HCT116 (cell line): ENCODE measurements at regions not wholly inside any gene's neighbourhood (a gene's known extent, or its start where the extent isn't known, plus 50 kb on each side); places are given as distances from the start of the nearest gene placed in this dataset.

Experiments
- ATAC-seq: fragments of 200-7000 bp; cut with Tn5 transposase; 2 replicates; pipeline ENCODE4 v1.9.1; 2020; ENCODE audit warnings: mild to moderate bottlenecking, moderate library complexity
- BruUV-seq: library from RNA; stranded (reverse); fragments of 400-500 nt; replicated peaks from 2 replicates; lab custom pipeline; 2021; lab: Mats Ljungman, UMichigan
- CTCF ChIA-PET: fragments of 300-600 bp; sonication (Branson Sonifier 250); formaldehyde crosslinking; loops from one replicate; lab custom pipeline; 2021; ENCODE audit warnings: antibody characterized with exemption; lab: Charles Lee
- POLR2A ChIA-PET: fragments of 300-600, 350-600 bp; sonication (Branson Sonifier 250); formaldehyde crosslinking; loops from one replicate; lab custom pipeline; 2021; ENCODE audit warnings: antibody characterized with exemption; lab: Charles Lee
- RAD21 ChIA-PET, 2 experiments: fragments of 300-600 bp; sonication (Branson Sonifier 250); formaldehyde crosslinking; loops; one replicate each; lab custom pipeline; 2023; ENCODE audit warnings: low total read pairs in 2 of 2; ENCODE audit not compliant: uncharacterized antibody in 2 of 2, unreplicated experiment in 2 of 2, low non-redundant PET in 1 of 2; lab: Charles Lee
- DNase-seq: peaks from one replicate; pipeline ENCODE4 v3.0.0-alpha.2; 2010; ENCODE audit warnings: low read depth, low spot score
- H2AFZ ChIP-seq: fragments of 200-600 bp; shearing (Covaris generic), sonication (generic); 2 replicates; pipeline ENCODE4 v1.6.1; 2017; ENCODE audit warnings: low read depth, mixed run types, mixed read lengths, antibody characterized with exemption, low read length; ENCODE audit not compliant: poor library complexity, severe bottlenecking
- H3K27ac ChIP-seq: 2 replicates; pipeline ENCODE4 v1.5.1; 2012; ENCODE audit warnings: low read depth, low read length
- H3K27me3 ChIP-seq: fragments of 200-600 bp; sonication (generic); 2 replicates; pipeline ENCODE4 v1.6.1; 2016; ENCODE audit warnings: mixed run types, low read length, mixed read lengths; ENCODE audit not compliant: insufficient read depth
- H3K36me3 ChIP-seq, 2 experiments: fragments of 200-500 bp in 1 of 2; fragments of 200-600 bp in 1 of 2; sonication (Bioruptor generic) in 1 of 2; sonication (generic) in 1 of 2; 2 replicates each; pipeline versions ENCODE4 v1.5.1 to v1.6.1; 2014 to 2016; ENCODE audit warnings: low read length in 2 of 2, inconsistent platforms in 1 of 2, mixed read lengths in 1 of 2, mixed run types in 1 of 2; ENCODE audit not compliant: insufficient read depth in 2 of 2, control insufficient read depth in 1 of 2
- H3K4me1 ChIP-seq, 2 experiments: fragments of 200-600 bp in 1 of 2; sonication (generic) in 1 of 2; 2 replicates each; pipeline versions ENCODE4 v1.5.1 to v1.6.1; 2012 to 2017; ENCODE audit warnings: low read length in 2 of 2, inconsistent platforms in 1 of 2, mild to moderate bottlenecking in 1 of 2, mixed read lengths in 1 of 2, mixed run types in 1 of 2, moderate library complexity in 1 of 2; ENCODE audit not compliant: insufficient read depth in 2 of 2, control insufficient read depth in 1 of 2
- H3K4me2 ChIP-seq: fragments of 200-600 bp; sonication (generic); 2 replicates; pipeline ENCODE4 v1.6.1; 2017; ENCODE audit warnings: mixed run types, low read length, mixed read lengths
- H3K4me3 ChIP-seq, 2 experiments: fragments of 200-600 bp in 1 of 2; sonication (generic) in 1 of 2; replicated peaks in 1 of 2; 2 replicates each; pipeline ENCODE4 v1.5.1; 2011 to 2016; ENCODE audit warnings: low read length in 2 of 2, control low read depth in 1 of 2, low read depth in 1 of 2, mild to moderate bottlenecking in 1 of 2, mixed read lengths in 1 of 2, mixed run types in 1 of 2
- H3K79me2 ChIP-seq: fragments of 200-600 bp; sonication (generic); 2 replicates; pipeline ENCODE4 v1.6.1; 2017; ENCODE audit warnings: mild to moderate bottlenecking, mixed run types, low read length, moderate library complexity, mixed read lengths; ENCODE audit not compliant: insufficient read depth
- H3K9ac ChIP-seq: fragments of 200-600 bp; sonication (generic); 2 replicates; pipeline ENCODE4 v1.6.1; 2016; ENCODE audit warnings: low read length, mixed read lengths
- H3K9me2 ChIP-seq: fragments of 200-600 bp; sonication (generic), shearing (Covaris generic); 2 replicates; pipeline ENCODE4 v1.6.1; 2017; ENCODE audit warnings: mixed run types, mild to moderate bottlenecking, moderate library complexity; ENCODE audit not compliant: insufficient read depth
- H3K9me3 ChIP-seq, 2 experiments: fragments of 200-500 bp in 1 of 2; fragments of 200-600 bp in 1 of 2; sonication (Bioruptor generic) in 1 of 2; sonication (generic) in 1 of 2; 2 replicates each; pipeline ENCODE4 v1.6.1; 2014 to 2017; ENCODE audit warnings: low read length in 2 of 2, mixed read lengths in 2 of 2, inconsistent platforms in 1 of 2, low read depth in 1 of 2, mild to moderate bottlenecking in 1 of 2, mixed run types in 1 of 2, moderate library complexity in 1 of 2; ENCODE audit not compliant: control insufficient read depth in 1 of 2, insufficient read depth in 1 of 2
- H4K20me1 ChIP-seq: fragments of 200-600 bp; sonication (generic), shearing (Covaris generic); 2 replicates; pipeline ENCODE4 v1.6.1; 2017; ENCODE audit warnings: mixed run types, mild to moderate bottlenecking, moderate library complexity; ENCODE audit not compliant: insufficient read depth
- CBX3 ChIP-seq: IDR thresholded peaks from 2 replicates; pipeline ENCODE4 v1.6.1; 2012; ENCODE audit warnings: low read depth
- CEBPB ChIP-seq: IDR thresholded peaks from 2 replicates; pipeline ENCODE4 v1.6.1; 2012; ENCODE audit warnings: low read depth
- EGR1 ChIP-seq: IDR thresholded peaks from 2 replicates; pipeline ENCODE4 v1.6.1; 2012; ENCODE audit warnings: low read depth
- EZH2 ChIP-seq: fragments of 200-600 bp; sonication (generic); IDR thresholded peaks from 2 replicates; pipeline ENCODE4 v1.6.1; 2017; ENCODE audit warnings: antibody characterized with exemption, mixed run types
- FOSL1 ChIP-seq: IDR thresholded peaks from 2 replicates; pipeline ENCODE4 v1.6.1; 2012; ENCODE audit warnings: low read depth
- POLR2A ChIP-seq: IDR thresholded peaks from 2 replicates; pipeline ENCODE4 v1.7.0; 2011; ENCODE audit warnings: borderline replicate concordance; ENCODE audit not compliant: insufficient read depth, insufficient read length; ENCODE audit errors: extremely low read depth
- POLR2AphosphoS5 ChIP-seq: IDR thresholded peaks from 2 replicates; pipeline ENCODE4 v1.6.1; 2011; ENCODE audit warnings: mild to moderate bottlenecking, low read depth, low read length, moderate library complexity
- RAD21 ChIP-seq: IDR thresholded peaks from 2 replicates; pipeline ENCODE4 v1.6.1; 2012; ENCODE audit warnings: low read depth, mild to moderate bottlenecking
- SIN3A ChIP-seq: IDR thresholded peaks from 2 replicates; pipeline ENCODE4 v1.6.1; 2012; ENCODE audit warnings: low read depth
- SP1 ChIP-seq: IDR thresholded peaks from 2 replicates; pipeline ENCODE4 v1.6.1; 2012; ENCODE audit warnings: low read depth
- TCF7L2 ChIP-seq: IDR thresholded peaks from 2 replicates; pipeline ENCODE4 v1.7.0; 2011; ENCODE audit warnings: borderline replicate concordance, inconsistent platforms; ENCODE audit not compliant: insufficient read depth, insufficient read length; ENCODE audit errors: extremely low read depth
- ZNF274 ChIP-seq: fragments of 200-500 bp; sonication (Bioruptor generic); IDR thresholded peaks from 2 replicates; pipeline ENCODE4 v1.6.1; 2014; ENCODE audit warnings: mild to moderate bottlenecking, low read depth, low read length, inconsistent platforms
- intact Hi-C: fragments of 100-400 bp; cut with micrococcal nuclease; formaldehyde crosslinking; loops from 2 replicates; pipeline ENCODE4 v1.10.0; 2022
- TF ChIP-seq, protein P1 (sequence below): IDR thresholded peaks from 2 replicates; pipeline ENCODE4 v1.6.1; 2011; ENCODE audit warnings: mild to moderate bottlenecking, low read length, moderate library complexity; ENCODE audit not compliant: insufficient replicate concordance; ENCODE audit errors: extremely low read depth
- TF ChIP-seq, protein P2 (sequence below): IDR thresholded peaks from 2 replicates; pipeline ENCODE4 v1.6.1; 2012
- TF ChIP-seq, protein P3 (sequence below): IDR thresholded peaks from 2 replicates; pipeline ENCODE4 v1.6.1; 2012; ENCODE audit warnings: low read depth
- TF ChIP-seq, protein P4 (sequence below), 3 experiments: fragments of 200-600 bp in 1 of 3; sonication (generic) in 1 of 3; IDR thresholded peaks in 2 of 3; conservative IDR thresholded peaks in 1 of 3; 2 replicates each; pipeline ENCODE4 v1.5.1; 2012 to 2017; ENCODE audit warnings: low read depth in 2 of 3, low read length in 2 of 3, antibody characterized with exemption in 1 of 3, borderline replicate concordance in 1 of 3, control low read depth in 1 of 3, mild to moderate bottlenecking in 1 of 3, mixed read lengths in 1 of 3, mixed run types in 1 of 3, moderate library complexity in 1 of 3; ENCODE audit not compliant: insufficient read depth in 1 of 3

GRCh38 chr16:76729525-76729924 is 452.3 kb downstream of the CNTNAP4 start:
- ChIA-PET RAD21 (no interaction called here), CTCF (no interaction called here), POLR2A (no interaction called here)
- no peak overlapping the region for H3K9ac ChIP-seq
- H3K4me1 ChIP-seq, result no peaks in the 10 kb centered on the region
- H3K9me3 ChIP-seq, result peaks cover 0 to 5% of the 10 kb centered on the region in 2 experiments; a peak in 2 of 4 replicates
- DNase-seq, result no peak
- no peak overlapping the region for H2AFZ ChIP-seq
- H4K20me1 ChIP-seq, result no peaks in the 10 kb centered on the region; the same call in 1 of the 2 replicates
- BruUV-seq, result no TSS peak
- no peak overlapping the region for H3K4me2 ChIP-seq
- no peak for ATAC-seq
- TF ChIP-seq CBX3 (no peak), CEBPB (no peak), FOSL1 (no peak), TCF7L2 (no peak), EZH2 (no peak), EGR1 (no peak), RAD21 (no peak), SP1 (no peak), SIN3A (no peak), POLR2A (no peak), POLR2AphosphoS5 (no peak), ZNF274 (no peak)
- TF ChIP-seq, protein P1, sequence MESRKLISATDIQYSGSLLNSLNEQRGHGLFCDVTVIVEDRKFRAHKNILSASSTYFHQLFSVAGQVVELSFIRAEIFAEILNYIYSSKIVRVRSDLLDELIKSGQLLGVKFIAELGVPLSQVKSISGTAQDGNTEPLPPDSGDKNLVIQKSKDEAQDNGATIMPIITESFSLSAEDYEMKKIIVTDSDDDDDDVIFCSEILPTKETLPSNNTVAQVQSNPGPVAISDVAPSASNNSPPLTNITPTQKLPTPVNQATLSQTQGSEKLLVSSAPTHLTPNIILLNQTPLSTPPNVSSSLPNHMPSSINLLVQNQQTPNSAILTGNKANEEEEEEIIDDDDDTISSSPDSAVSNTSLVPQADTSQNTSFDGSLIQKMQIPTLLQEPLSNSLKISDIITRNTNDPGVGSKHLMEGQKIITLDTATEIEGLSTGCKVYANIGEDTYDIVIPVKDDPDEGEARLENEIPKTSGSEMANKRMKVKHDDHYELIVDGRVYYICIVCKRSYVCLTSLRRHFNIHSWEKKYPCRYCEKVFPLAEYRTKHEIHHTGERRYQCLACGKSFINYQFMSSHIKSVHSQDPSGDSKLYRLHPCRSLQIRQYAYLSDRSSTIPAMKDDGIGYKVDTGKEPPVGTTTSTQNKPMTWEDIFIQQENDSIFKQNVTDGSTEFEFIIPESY, result no peak
- TF ChIP-seq, protein P2, sequence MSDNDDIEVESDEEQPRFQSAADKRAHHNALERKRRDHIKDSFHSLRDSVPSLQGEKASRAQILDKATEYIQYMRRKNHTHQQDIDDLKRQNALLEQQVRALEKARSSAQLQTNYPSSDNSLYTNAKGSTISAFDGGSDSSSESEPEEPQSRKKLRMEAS, result no peak
- TF ChIP-seq, protein P3, sequence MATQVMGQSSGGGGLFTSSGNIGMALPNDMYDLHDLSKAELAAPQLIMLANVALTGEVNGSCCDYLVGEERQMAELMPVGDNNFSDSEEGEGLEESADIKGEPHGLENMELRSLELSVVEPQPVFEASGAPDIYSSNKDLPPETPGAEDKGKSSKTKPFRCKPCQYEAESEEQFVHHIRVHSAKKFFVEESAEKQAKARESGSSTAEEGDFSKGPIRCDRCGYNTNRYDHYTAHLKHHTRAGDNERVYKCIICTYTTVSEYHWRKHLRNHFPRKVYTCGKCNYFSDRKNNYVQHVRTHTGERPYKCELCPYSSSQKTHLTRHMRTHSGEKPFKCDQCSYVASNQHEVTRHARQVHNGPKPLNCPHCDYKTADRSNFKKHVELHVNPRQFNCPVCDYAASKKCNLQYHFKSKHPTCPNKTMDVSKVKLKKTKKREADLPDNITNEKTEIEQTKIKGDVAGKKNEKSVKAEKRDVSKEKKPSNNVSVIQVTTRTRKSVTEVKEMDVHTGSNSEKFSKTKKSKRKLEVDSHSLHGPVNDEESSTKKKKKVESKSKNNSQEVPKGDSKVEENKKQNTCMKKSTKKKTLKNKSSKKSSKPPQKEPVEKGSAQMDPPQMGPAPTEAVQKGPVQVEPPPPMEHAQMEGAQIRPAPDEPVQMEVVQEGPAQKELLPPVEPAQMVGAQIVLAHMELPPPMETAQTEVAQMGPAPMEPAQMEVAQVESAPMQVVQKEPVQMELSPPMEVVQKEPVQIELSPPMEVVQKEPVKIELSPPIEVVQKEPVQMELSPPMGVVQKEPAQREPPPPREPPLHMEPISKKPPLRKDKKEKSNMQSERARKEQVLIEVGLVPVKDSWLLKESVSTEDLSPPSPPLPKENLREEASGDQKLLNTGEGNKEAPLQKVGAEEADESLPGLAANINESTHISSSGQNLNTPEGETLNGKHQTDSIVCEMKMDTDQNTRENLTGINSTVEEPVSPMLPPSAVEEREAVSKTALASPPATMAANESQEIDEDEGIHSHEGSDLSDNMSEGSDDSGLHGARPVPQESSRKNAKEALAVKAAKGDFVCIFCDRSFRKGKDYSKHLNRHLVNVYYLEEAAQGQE, result no peak
- TF ChIP-seq, protein P4, sequence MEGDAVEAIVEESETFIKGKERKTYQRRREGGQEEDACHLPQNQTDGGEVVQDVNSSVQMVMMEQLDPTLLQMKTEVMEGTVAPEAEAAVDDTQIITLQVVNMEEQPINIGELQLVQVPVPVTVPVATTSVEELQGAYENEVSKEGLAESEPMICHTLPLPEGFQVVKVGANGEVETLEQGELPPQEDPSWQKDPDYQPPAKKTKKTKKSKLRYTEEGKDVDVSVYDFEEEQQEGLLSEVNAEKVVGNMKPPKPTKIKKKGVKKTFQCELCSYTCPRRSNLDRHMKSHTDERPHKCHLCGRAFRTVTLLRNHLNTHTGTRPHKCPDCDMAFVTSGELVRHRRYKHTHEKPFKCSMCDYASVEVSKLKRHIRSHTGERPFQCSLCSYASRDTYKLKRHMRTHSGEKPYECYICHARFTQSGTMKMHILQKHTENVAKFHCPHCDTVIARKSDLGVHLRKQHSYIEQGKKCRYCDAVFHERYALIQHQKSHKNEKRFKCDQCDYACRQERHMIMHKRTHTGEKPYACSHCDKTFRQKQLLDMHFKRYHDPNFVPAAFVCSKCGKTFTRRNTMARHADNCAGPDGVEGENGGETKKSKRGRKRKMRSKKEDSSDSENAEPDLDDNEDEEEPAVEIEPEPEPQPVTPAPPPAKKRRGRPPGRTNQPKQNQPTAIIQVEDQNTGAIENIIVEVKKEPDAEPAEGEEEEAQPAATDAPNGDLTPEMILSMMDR (IDR thresholded peaks at IDR 0.05 in 2 of 3, conservative IDR thresholded peaks at IDR 0.05 in 1 of 3; ENCODE audit: borderline replicate concordance in 1 of 3, insufficient read depth in 1 of 3, low read depth in 2 of 3, low read length in 2 of 3), result no peak
- no peaks in the 10 kb centered on the region for H3K27me3 ChIP-seq
- H3K4me3 ChIP-seq, result no peak overlapping the region
- H3K79me2 ChIP-seq, result no peaks in the 10 kb centered on the region
- no peak overlapping the region for H3K27ac ChIP-seq
- intact Hi-C loops, result no loop called here
- H3K9me2 ChIP-seq, result no peaks in the 10 kb centered on the region
- no peaks in the 10 kb centered on the region for H3K36me3 ChIP-seq
